ENCODE measurements at regions not wholly inside any gene's neighbourhood (a gene's known extent, or its start where the extent isn't known, plus 50 kb on each side); places are given as distances from the start of the nearest gene placed in this dataset.

DNA sequence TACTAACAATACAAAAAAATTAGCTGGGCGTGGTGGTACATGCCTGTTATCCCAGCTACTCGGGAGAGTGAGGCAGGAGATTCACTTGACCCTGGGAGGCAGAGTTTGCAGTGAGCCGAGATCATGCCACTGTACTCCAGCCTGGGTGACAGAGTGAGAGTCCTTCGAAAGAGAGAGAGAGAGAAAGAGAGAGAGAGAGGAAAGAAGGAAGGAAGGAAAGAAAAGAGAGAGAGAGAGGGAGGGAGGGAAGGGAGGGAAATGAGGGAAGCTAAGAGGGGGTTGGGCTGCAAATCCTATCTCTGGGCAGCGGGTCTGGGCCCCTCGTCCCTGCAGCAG, 59.9 kb upstream of the TFRC start (continued):
- TF ChIP-seq, protein P1, sequence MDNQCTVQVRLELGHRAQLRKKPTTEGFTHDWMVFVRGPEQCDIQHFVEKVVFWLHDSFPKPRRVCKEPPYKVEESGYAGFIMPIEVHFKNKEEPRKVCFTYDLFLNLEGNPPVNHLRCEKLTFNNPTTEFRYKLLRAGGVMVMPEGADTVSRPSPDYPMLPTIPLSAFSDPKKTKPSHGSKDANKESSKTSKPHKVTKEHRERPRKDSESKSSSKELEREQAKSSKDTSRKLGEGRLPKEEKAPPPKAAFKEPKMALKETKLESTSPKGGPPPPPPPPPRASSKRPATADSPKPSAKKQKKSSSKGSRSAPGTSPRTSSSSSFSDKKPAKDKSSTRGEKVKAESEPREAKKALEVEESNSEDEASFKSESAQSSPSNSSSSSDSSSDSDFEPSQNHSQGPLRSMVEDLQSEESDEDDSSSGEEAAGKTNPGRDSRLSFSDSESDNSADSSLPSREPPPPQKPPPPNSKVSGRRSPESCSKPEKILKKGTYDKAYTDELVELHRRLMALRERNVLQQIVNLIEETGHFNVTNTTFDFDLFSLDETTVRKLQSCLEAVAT (IDR thresholded peaks at IDR 0.05) = peak; percentile 71 to 78; a peak in 2 of 4 replicates
- TF ChIP-seq ZKSCAN3 (CRISPR knock-in tag; IDR thresholded peaks at IDR 0.05) = no peak
- TF ChIP-seq, protein P2, sequence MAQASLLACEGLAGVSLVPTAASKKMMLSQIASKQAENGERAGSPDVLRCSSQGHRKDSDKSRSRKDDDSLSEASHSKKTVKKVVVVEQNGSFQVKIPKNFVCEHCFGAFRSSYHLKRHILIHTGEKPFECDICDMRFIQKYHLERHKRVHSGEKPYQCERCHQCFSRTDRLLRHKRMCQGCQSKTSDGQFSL (CRISPR knock-in tag; IDR thresholded peaks at IDR 0.05) = no peak
- TF ChIP-seq, protein P2 (tag; IDR thresholded peaks at IDR 0.05) = no peak
- no peak for TF ChIP-seq MEIS2 (IDR thresholded peaks at IDR 0.05; ENCODE audit: partially characterized antibody)
- TF ChIP-seq ARNT (IDR thresholded peaks at IDR 0.05) = 0 out of 4 replicates have a peak, but pooled peaks have one; percentile 12 to 13
- TF ChIP-seq SMARCA4 (IDR thresholded peaks at IDR 0.05) = peak; percentile 9; the same call in 1 of the 2 replicates
- no peak for TF ChIP-seq ZNF24 (IDR thresholded peaks at IDR 0.05)
- TF ChIP-seq, protein P3, sequence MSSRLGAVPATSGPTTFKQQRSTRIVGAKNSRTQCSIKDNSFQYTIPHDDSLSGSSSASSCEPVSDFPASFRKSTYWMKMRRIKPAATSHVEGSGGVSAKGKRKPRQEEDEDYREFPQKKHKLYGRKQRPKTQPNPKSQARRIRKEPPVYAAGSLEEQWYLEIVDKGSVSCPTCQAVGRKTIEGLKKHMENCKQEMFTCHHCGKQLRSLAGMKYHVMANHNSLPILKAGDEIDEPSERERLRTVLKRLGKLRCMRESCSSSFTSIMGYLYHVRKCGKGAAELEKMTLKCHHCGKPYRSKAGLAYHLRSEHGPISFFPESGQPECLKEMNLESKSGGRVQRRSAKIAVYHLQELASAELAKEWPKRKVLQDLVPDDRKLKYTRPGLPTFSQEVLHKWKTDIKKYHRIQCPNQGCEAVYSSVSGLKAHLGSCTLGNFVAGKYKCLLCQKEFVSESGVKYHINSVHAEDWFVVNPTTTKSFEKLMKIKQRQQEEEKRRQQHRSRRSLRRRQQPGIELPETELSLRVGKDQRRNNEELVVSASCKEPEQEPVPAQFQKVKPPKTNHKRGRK (tag; IDR thresholded peaks at IDR 0.05) = 0 out of 2 replicates have a peak, but pooled peaks have one; percentile 46
- no peak for TF ChIP-seq ATF4 (CRISPR knock-in tag; IDR thresholded peaks at IDR 0.05)
- no peak for TF ChIP-seq ZNF639 (CRISPR knock-in tag; conservative IDR thresholded peaks at IDR 0.05 in 1 of 2, IDR thresholded peaks at IDR 0.05 in 1 of 2)
- no peak for TF ChIP-seq GTF2E2 (tag; IDR thresholded peaks at IDR 0.05)
- no peak for TF ChIP-seq RFX7 (CRISPR knock-in tag; IDR thresholded peaks at IDR 0.05)
- TF ChIP-seq RBM22 (IDR thresholded peaks at IDR 0.05; ENCODE audit: low read depth, low read length, poor library complexity, severe bottlenecking) = peak; percentile 43
- no peak for TF ChIP-seq CREB1 (IDR thresholded peaks at IDR 0.05)
- 0 out of 2 replicates have a peak, but pooled peaks have one; percentile 26 for TF ChIP-seq CREB1 (CRISPR knock-in tag; IDR thresholded peaks at IDR 0.05)
- peak in 1 of 2 experiments; percentile 39; a peak in 1 of 4 replicates for TF ChIP-seq HDAC1 (IDR thresholded peaks at IDR 0.05)
- TF ChIP-seq BRD9 (IDR thresholded peaks at IDR 0.05; ENCODE audit: low read depth, partially characterized antibody) = peak; percentile 23
- TF ChIP-seq ZNF584 (CRISPR knock-in tag; IDR thresholded peaks at IDR 0.05; ENCODE audit: low read depth) = no peak
- peak; percentile 5 to 33; a peak in 1 of 4 replicates for TF ChIP-seq TRIM24 (IDR thresholded peaks at IDR 0.05)
- 0 out of 2 replicates have a peak, but pooled peaks have one; percentile 2 for TF ChIP-seq HLTF (IDR thresholded peaks at IDR 0.05)
- TF ChIP-seq PTRF (tag; IDR thresholded peaks at IDR 0.05) = peak; percentile 1; the same call in 1 of the 2 replicates
- no peak for TF ChIP-seq NCOA4 (IDR thresholded peaks at IDR 0.05; ENCODE audit: partially characterized antibody)
- peak; percentile 45; the same call in 1 of the 2 replicates for TF ChIP-seq SUPT5H (IDR thresholded peaks at IDR 0.05)
- TF ChIP-seq GATAD2A (IDR thresholded peaks at IDR 0.05) = 0 out of 2 replicates have a peak, but pooled peaks have one; percentile 74
- TF ChIP-seq MCM7 (IDR thresholded peaks at IDR 0.05) = no peak
- TF ChIP-seq MTA1 (IDR thresholded peaks at IDR 0.05; ENCODE audit: borderline replicate concordance) = 0 out of 2 replicates have a peak, but pooled peaks have one; percentile 42

Data from K562 (cell line).